Tibial artery (tissue), 4 donors: ENCODE measurements at regions not wholly inside any gene's neighbourhood (a gene's known extent, or its start where the extent isn't known, plus 50 kb on each side); places are given as distances from the start of the nearest gene placed in this dataset.
"Not testable (repeated sequence)": the region's sequence is repeated elsewhere in the genome, so short reads cannot be mapped to it uniquely, and the experiment has no call there.

Experiments used
- DNase-seq, 2 donors: peaks; one replicate each; pipeline ENCODE4 v3.0.0-alpha.2; 2019
- H3K27ac ChIP-seq, 2 donors: fragments of 200-600 bp; sonication (generic) in 1 of 2; 1 replicate in 1 of 2; 2 replicates in 1 of 2; pipeline ENCODE4 v1.5.1; 2018 to 2019; ENCODE audit warnings: mild to moderate bottlenecking in 1 of 2
- H3K27me3 ChIP-seq, 2 donors: fragments of 200-600 bp; sonication (generic) in 1 of 2; one replicate each; pipeline versions ENCODE4 v1.5.1 to v1.6.0; 2016 to 2019
- H3K36me3 ChIP-seq, 3 donors: fragments of 200-600 bp; sonication (generic) in 2 of 3; one replicate each; pipeline ENCODE4 v1.5.1; 2016 to 2019; ENCODE audit warnings: mild to moderate bottlenecking in 2 of 3
- H3K4me1 ChIP-seq, 4 donors: fragments of 200-600 bp; sonication (generic) in 2 of 4; 1 replicate in 3 of 4; 2 replicates in 1 of 4; pipeline ENCODE4 v1.5.1; 2016 to 2019
- H3K4me3 ChIP-seq, 2 donors: fragments of 200-600 bp; sonication (generic) in 1 of 2; 1 replicate in 1 of 2; 2 replicates in 1 of 2; pipeline ENCODE4 v1.5.1; 2018 to 2019; ENCODE audit warnings: mild to moderate bottlenecking in 2 of 2
- H3K9me3 ChIP-seq, 3 donors: fragments of 200-600 bp; sonication (generic) in 1 of 3; one replicate each; pipeline ENCODE4 v1.5.1; 2016 to 2019
- intact Hi-C: fragments of 100-400 bp; cut with DNase I; formaldehyde crosslinking; loops from one replicate; pipeline ENCODE4 v1.15.0; 2023; ENCODE audit warnings: low total_unique reads
- TF ChIP-seq, protein P1 (sequence below), 2 experiments: fragments of 200-600 bp in 1 of 2; fragments of 450-650 bp in 1 of 2; IDR thresholded peaks; one replicate each; pipeline ENCODE4 v1.5.1; 2017 to 2019; ENCODE audit warnings: antibody characterized with exemption in 2 of 2, mild to moderate bottlenecking in 1 of 2, moderate library complexity in 1 of 2

DNA sequence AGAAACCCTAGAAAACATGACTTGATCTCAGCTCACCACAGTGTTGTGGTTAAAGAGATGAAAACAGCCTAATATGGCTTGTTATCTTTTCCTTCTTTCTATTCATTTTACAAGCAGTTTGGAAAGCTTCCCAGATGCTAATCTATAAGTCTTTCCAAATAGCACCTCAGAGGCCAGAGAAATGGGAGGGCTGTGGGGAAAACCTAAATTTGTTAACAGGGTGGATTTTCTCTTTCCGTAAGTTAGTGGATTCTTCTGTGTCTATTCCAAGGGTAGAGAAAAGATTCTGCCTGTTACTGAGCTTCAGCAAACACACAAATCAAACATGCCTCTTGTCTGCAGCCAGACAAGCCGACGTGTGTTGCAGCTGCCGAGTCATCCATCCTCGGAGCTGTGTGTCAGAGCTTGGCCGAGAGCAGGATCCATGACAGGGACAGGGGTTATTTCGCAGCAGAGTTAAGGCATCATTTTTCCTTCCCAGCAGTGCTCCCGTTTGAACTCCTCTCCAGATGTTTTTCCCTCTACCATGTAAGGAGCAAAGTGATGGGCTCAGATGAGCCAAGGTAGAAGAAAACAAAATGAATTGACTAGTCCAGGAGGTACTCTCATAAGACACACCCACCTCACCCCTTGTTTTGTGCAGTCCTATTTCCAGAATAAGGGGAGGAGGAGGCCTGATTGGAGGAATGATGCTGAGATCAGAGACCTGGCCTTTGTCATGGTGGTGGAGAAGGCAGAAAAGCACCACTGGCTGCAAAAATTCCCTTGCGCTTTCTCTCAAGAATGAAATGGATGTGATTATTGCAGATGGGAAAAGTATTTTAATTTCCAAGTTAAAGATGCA, 560.0 kb downstream of the C6orf118 start:
- no peak overlapping the region for H3K27ac ChIP-seq
- H3K9me3 ChIP-seq: no peaks in the 10 kb centered on the region
- no peak for DNase-seq
- H3K4me3 ChIP-seq: no peak overlapping the region
- no peaks in the 10 kb centered on the region for H3K27me3 ChIP-seq
- H3K4me1 ChIP-seq: no peaks in the 10 kb centered on the region
- TF ChIP-seq, protein P1, sequence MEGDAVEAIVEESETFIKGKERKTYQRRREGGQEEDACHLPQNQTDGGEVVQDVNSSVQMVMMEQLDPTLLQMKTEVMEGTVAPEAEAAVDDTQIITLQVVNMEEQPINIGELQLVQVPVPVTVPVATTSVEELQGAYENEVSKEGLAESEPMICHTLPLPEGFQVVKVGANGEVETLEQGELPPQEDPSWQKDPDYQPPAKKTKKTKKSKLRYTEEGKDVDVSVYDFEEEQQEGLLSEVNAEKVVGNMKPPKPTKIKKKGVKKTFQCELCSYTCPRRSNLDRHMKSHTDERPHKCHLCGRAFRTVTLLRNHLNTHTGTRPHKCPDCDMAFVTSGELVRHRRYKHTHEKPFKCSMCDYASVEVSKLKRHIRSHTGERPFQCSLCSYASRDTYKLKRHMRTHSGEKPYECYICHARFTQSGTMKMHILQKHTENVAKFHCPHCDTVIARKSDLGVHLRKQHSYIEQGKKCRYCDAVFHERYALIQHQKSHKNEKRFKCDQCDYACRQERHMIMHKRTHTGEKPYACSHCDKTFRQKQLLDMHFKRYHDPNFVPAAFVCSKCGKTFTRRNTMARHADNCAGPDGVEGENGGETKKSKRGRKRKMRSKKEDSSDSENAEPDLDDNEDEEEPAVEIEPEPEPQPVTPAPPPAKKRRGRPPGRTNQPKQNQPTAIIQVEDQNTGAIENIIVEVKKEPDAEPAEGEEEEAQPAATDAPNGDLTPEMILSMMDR (IDR thresholded peaks at IDR 0.05): no peak
- intact Hi-C loops: no loop called here
- no peaks in the 10 kb centered on the region for H3K36me3 ChIP-seq

DNA sequence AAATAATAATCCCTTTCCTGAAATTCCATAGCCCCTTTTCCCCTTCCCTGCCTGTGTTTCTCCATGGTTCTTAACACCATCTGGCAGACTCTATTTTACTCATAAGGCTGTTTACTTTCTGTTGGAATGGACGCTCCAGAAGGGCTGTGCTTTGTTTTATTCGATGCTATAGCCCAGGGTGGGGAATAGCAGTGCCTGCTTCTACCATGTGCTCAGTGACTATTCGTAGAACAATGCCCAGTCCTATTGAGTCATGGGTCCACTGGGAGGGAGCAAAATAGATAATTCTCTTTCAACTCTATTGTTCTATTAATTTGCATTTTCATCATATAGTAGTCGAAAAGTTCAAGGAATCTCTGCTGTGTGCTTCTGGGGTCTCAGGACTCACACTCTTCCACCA, 565.1 kb downstream of the C6orf118 start:
- H3K9me3 ChIP-seq: no peaks in the 10 kb centered on the region
- no peak overlapping the region for H3K27ac ChIP-seq
- DNase-seq: no peak
- H3K36me3 ChIP-seq: no peaks in the 10 kb centered on the region
- H3K27me3 ChIP-seq: no peaks in the 10 kb centered on the region
- TF ChIP-seq, protein P1 (IDR thresholded peaks at IDR 0.05): no peak
- H3K4me1 ChIP-seq: no peaks in the 10 kb centered on the region
- intact Hi-C loops: no loop called here
- no peak overlapping the region for H3K4me3 ChIP-seq

DNA sequence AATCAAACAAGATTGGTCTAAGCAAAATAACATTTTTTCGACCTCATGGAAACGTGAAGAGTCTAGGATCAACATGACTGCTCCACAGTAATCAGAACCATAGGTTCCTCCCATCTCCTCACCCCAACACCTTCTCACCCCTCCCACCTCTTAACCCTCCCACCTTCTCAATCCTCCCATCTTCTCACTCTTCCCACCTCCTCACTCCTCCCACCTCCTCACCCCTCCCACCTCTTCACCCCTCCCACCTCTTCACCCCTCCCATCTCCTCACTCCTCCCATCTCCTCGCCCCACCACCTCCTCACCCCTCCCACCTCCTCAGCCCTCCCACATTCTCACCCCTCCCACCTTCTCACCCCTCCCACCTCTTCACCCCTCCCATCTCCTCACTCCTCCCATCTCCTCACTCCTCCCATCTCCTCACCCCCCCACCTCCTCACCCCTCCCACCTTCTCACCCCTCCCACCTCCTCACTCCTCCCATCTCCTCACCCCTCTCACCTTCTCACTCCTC, 567.4 kb downstream of the C6orf118 start:
- Histone ChIP-seq H3K4me3 (no peak overlapping the region), H3K4me1 (no peaks in the 10 kb centered on the region), H3K27ac (no peak overlapping the region), H3K27me3 (no peaks in the 10 kb centered on the region), H3K9me3 (no peaks in the 10 kb centered on the region), H3K36me3 (no peaks in the 10 kb centered on the region)
- DNase-seq: no peak
- TF ChIP-seq, protein P1 (IDR thresholded peaks at IDR 0.05): no peak
- intact Hi-C loops: no loop called here

DNA sequence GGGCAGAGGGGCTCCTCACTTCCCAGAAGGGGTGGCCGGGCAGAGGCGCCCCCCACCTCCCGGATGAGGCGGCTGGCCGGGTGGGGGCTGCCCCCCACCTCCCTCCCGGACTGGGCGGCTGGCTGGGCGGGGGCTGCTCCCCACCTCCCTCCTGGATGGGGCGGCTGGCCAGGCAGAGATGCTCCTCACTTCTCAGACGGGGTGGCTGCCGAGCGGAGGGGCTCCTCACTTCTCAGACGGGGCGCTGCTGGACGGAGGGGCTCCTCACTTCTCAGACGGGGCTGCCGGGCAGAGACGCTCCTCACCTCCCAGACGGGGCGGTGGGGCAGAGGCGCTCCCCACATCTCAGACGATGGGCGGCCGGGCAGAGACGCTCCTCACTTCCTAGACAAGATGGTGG, 573.3 kb downstream of the C6orf118 start:
- H3K27me3 ChIP-seq, DNase-seq, H3K4me1 ChIP-seq, H3K9me3 ChIP-seq, H3K4me3 ChIP-seq, H3K36me3 ChIP-seq, H3K27ac ChIP-seq, intact Hi-C loops: not testable (repeated sequence)

DNA sequence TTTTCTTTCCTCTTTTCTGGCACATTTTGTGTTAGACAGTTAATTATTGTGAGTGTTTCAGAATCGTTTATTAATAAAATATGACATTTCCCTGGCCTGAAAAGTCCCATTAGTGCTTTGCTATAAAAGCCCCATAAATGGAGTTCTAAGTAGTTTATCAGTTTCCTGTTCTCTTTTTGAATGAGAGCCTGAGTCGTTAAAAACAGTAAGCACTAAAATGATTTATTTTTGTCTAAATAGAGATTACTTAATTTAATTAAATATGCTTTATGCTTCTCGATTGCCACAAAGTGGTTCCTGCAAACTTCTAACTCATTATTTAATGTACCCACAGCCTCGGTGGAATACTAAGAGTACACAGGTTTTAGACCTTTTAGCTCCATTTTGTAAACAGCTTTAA, 577.9 kb downstream of the C6orf118 start:
- Histone ChIP-seq H3K4me1 (no peaks in the 10 kb centered on the region), H3K27me3 (no peaks in the 10 kb centered on the region), H3K27ac (no peak overlapping the region), H3K4me3 (no peak overlapping the region), H3K9me3 (no peaks in the 10 kb centered on the region), H3K36me3 (no peaks in the 10 kb centered on the region)
- intact Hi-C loops: no loop called here
- TF ChIP-seq, protein P1 (IDR thresholded peaks at IDR 0.05): no peak
- DNase-seq: no peak

DNA sequence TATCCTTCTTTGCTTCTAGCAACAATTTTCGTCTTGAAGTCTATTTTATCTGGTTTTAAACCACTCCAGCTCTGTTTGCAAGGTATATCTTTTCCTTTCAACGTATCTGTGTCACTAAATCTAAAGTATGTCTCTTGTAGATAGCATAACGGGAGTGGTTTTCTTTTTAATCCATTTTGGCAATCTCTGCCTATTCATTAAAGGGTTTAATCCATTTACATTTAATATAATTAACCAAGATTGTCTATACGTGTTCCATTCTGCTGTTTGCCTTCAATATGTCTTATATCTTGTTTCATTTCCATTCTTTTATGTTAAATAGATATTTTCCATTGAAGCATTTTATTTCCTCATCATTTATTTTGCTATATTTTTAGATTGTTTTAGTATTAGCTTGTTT, 587.9 kb downstream of the C6orf118 start:
- no peak overlapping the region for H3K27ac ChIP-seq
- no peaks in the 10 kb centered on the region for H3K27me3 ChIP-seq
- H3K9me3 ChIP-seq: peaks cover 0 to 11% (median 7%) of the 10 kb centered on the region in 3 donors
- TF ChIP-seq, protein P1 (IDR thresholded peaks at IDR 0.05): no peak
- H3K4me1 ChIP-seq: no peaks in the 10 kb centered on the region
- no peak for DNase-seq
- no peaks in the 10 kb centered on the region for H3K36me3 ChIP-seq
- no peak overlapping the region for H3K4me3 ChIP-seq
- intact Hi-C loops: no loop called here
